Caco-2 (cell line): ENCODE measurements at regions not wholly inside any gene's neighbourhood (a gene's known extent, or its start where the extent isn't known, plus 50 kb on each side); places are given as distances from the start of the nearest gene placed in this dataset.

Experiments used
- BruUV-seq: library from RNA; stranded (reverse); fragments of 400-500 nt; replicated peaks from 2 replicates; lab custom pipeline; 2021; lab: Mats Ljungman, UMichigan
- CTCF ChIA-PET: fragments of 300-600 bp; sonication (Branson Sonifier 250); formaldehyde crosslinking; loops from one replicate; lab custom pipeline; 2022; ENCODE audit warnings: antibody characterized with exemption; lab: Charles Lee
- POLR2A ChIA-PET: fragments of 300-600 bp; sonication (Branson Sonifier 250); formaldehyde crosslinking; loops from one replicate; lab custom pipeline; 2022; ENCODE audit warnings: antibody characterized with exemption; lab: Charles Lee
- DNase-seq, 2 experiments: peaks; one replicate each; pipeline versions ENCODE4 v3.0.0 to v3.0.0-alpha.2; 2020 to 2022
- H3K27me3 ChIP-seq: replicated peaks from 2 replicates; pipeline ENCODE4 v1.6.0; 2011; ENCODE audit warnings: low read length; ENCODE audit not compliant: control insufficient read depth, insufficient read depth
- H3K36me3 ChIP-seq: 2 replicates; pipeline ENCODE4 v1.5.1; 2011; ENCODE audit warnings: low read length; ENCODE audit not compliant: control insufficient read depth, insufficient read depth
- H3K4me1 ChIP-seq: fragments of 250-450 bp; sonication (Bioruptor Pico); 2 replicates; pipeline ENCODE4 v1.5.1; 2020; ENCODE audit warnings: mild to moderate bottlenecking
- H3K4me3 ChIP-seq: 2 replicates; pipeline ENCODE4 v1.5.1; 2011; ENCODE audit warnings: low read depth, mild to moderate bottlenecking, control low read depth, low read length
- H3K9me3 ChIP-seq: fragments of 250-450 bp; sonication (Bioruptor Pico); 2 replicates; pipeline ENCODE4 v1.5.1; 2020; ENCODE audit warnings: mild to moderate bottlenecking, moderate library complexity
- H3K27ac Mint-ChIP-seq: one replicate; pipeline ENCODE4 v1.8.0; 2022; ENCODE audit warnings: mixed read lengths; ENCODE audit not compliant: unreplicated experiment
- H3K27me3 Mint-ChIP-seq: one replicate; pipeline ENCODE4 v1.8.0; 2022; ENCODE audit warnings: mixed read lengths; ENCODE audit not compliant: insufficient read depth, unreplicated experiment
- H3K36me3 Mint-ChIP-seq: one replicate; pipeline ENCODE4 v1.8.0; 2022; ENCODE audit warnings: mild to moderate bottlenecking, mixed read lengths; ENCODE audit not compliant: insufficient read depth, unreplicated experiment
- H3K4me1 Mint-ChIP-seq: one replicate; pipeline ENCODE4 v1.8.0; 2022; ENCODE audit warnings: low read depth, mixed read lengths; ENCODE audit not compliant: unreplicated experiment
- H3K4me3 Mint-ChIP-seq: one replicate; pipeline ENCODE4 v1.8.0; 2022; ENCODE audit warnings: mild to moderate bottlenecking, moderate library complexity, mixed read lengths; ENCODE audit not compliant: unreplicated experiment
- H3K9me3 Mint-ChIP-seq: one replicate; pipeline ENCODE4 v1.8.0; 2022; ENCODE audit warnings: mixed read lengths; ENCODE audit not compliant: unreplicated experiment
- intact Hi-C: fragments of 100-400 bp; cut with micrococcal nuclease; formaldehyde crosslinking; loops from one replicate; pipeline ENCODE4 v1.10.0; 2022; ENCODE audit not compliant: unreplicated experiment
- TF ChIP-seq, protein P1 (sequence below), 2 experiments: fragments of 200-600 bp in 1 of 2; IDR thresholded peaks; 1 replicate in 1 of 2; 2 replicates in 1 of 2; pipeline versions ENCODE4 v1.5.1 to v1.8.0; 2011 to 2022; ENCODE audit warnings: antibody characterized with exemption in 1 of 2, control low read depth in 1 of 2, inconsistent platforms in 1 of 2, low read depth in 1 of 2, low read length in 1 of 2, mild to moderate bottlenecking in 1 of 2, moderate library complexity in 1 of 2; ENCODE audit not compliant: insufficient read depth in 1 of 2, severe bottlenecking in 1 of 2, unreplicated experiment in 1 of 2

DNA sequence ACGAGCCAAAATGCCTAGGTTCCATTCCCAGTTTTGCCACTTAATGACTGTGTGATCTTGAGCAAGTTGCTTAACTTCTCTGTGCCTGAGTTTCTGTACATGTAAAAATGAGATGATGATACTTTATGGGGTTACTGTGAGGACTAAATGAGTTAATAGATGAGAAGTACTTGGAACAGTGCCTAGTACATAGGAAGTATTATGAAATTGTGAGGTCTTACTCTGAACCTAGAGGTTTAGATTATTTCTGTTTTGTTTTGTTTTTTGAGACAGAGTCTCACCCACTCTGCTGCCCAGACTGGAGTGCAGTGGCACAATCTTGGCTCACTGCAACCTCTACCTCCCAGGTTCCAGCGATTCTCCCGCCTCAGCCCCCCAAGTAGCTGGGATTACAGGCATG, 227.0 kb upstream of the POU2AF2 start:
- H3K9me3 Mint-ChIP-seq, result no peaks in the 10 kb centered on the region
- H3K4me3 ChIP-seq, result no peak overlapping the region
- H3K36me3 ChIP-seq, result no peaks in the 10 kb centered on the region
- ChIA-PET CTCF (no interaction called here), POLR2A (no interaction called here)
- H3K9me3 ChIP-seq, result no peaks in the 10 kb centered on the region
- peaks cover 1% of the 10 kb centered on the region; the same call in 1 of the 2 replicates for H3K27me3 ChIP-seq
- no TSS peak for BruUV-seq
- no peak overlapping the region for H3K27ac Mint-ChIP-seq
- no peaks in the 10 kb centered on the region for H3K36me3 Mint-ChIP-seq
- DNase-seq, result no peak
- intact Hi-C loops, result no loop called here
- H3K4me1 Mint-ChIP-seq, result no peaks in the 10 kb centered on the region
- TF ChIP-seq, protein P1, sequence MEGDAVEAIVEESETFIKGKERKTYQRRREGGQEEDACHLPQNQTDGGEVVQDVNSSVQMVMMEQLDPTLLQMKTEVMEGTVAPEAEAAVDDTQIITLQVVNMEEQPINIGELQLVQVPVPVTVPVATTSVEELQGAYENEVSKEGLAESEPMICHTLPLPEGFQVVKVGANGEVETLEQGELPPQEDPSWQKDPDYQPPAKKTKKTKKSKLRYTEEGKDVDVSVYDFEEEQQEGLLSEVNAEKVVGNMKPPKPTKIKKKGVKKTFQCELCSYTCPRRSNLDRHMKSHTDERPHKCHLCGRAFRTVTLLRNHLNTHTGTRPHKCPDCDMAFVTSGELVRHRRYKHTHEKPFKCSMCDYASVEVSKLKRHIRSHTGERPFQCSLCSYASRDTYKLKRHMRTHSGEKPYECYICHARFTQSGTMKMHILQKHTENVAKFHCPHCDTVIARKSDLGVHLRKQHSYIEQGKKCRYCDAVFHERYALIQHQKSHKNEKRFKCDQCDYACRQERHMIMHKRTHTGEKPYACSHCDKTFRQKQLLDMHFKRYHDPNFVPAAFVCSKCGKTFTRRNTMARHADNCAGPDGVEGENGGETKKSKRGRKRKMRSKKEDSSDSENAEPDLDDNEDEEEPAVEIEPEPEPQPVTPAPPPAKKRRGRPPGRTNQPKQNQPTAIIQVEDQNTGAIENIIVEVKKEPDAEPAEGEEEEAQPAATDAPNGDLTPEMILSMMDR (IDR thresholded peaks at IDR 0.05; ENCODE audit: insufficient read depth in 1 of 2, low read depth in 1 of 2, low read length in 1 of 2, severe bottlenecking in 1 of 2, unreplicated experiment in 1 of 2), result no peak
- H3K4me1 ChIP-seq, result no peaks in the 10 kb centered on the region
- H3K4me3 Mint-ChIP-seq, result no peak overlapping the region
- peaks cover 27% of the 10 kb centered on the region for H3K27me3 Mint-ChIP-seq

DNA sequence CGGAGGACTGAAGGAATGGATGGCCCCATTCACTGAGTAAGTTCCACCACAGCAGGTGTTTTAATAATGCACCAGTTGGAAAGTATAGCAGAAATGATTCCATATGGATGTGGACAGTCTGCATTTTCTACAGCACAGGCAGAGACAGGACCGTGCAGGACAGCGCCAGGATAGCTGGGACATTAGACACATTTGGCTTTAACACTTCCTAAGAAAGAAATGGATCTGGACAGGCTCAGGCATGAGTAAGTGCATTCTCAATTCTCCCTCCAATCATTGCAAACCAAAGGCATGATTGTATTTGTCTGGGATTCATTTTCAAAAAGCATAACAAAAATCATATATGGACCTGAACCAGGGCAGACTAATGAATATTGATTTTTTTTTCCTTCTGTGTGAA, 233.0 kb upstream of the POU2AF2 start:
- Histone ChIP-seq H3K9me3 (no peaks in the 10 kb centered on the region), H3K27me3 (peaks cover 1% of the 10 kb centered on the region; the same call in 1 of the 2 replicates), H3K4me3 (no peak overlapping the region), H3K36me3 (no peaks in the 10 kb centered on the region), H3K4me1 (no peaks in the 10 kb centered on the region)
- Mint-ChIP-seq H3K36me3 (no peaks in the 10 kb centered on the region), H3K27me3 (peaks cover 38% of the 10 kb centered on the region), H3K4me1 (no peaks in the 10 kb centered on the region), H3K9me3 (no peaks in the 10 kb centered on the region), H3K4me3 (no peak overlapping the region), H3K27ac (no peak overlapping the region)
- TF ChIP-seq, protein P1 (IDR thresholded peaks at IDR 0.05; ENCODE audit: insufficient read depth in 1 of 2, low read depth in 1 of 2, low read length in 1 of 2, severe bottlenecking in 1 of 2, unreplicated experiment in 1 of 2), result no peak
- no peak for DNase-seq
- CTCF ChIA-PET, result no interaction called here
- BruUV-seq, result no TSS peak
- intact Hi-C loops, result no loop called here
- POLR2A ChIA-PET, result no interaction called here

DNA sequence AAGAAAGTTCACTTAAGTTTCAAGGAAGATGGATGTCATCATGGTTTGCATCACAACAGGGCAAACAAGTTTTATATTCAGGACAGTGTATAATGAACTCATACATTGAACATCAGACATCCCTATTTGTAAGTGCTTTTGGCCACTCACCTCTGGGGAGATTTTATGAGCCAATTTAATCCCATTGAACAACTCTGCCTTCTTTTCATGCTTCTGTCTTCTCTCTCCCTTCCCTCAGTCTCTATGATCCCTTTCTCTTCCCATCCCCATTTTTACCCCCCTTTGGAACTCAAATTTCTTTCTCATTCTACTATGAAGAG, 234.3 kb upstream of the POU2AF2 start:
- H3K36me3 Mint-ChIP-seq, result no peaks in the 10 kb centered on the region
- peaks cover 32% of the 10 kb centered on the region for H3K27me3 Mint-ChIP-seq
- no peak overlapping the region for H3K27ac Mint-ChIP-seq

More for the DNA sequence above, 234.3 kb upstream of the POU2AF2 start:
- H3K36me3 ChIP-seq, result no peaks in the 10 kb centered on the region
- no peak for DNase-seq
- Mint-ChIP-seq H3K4me1 (no peaks in the 10 kb centered on the region), H3K4me3 (no peak overlapping the region), H3K9me3 (no peaks in the 10 kb centered on the region)
- POLR2A ChIA-PET, result no interaction called here
- H3K9me3 ChIP-seq, result no peaks in the 10 kb centered on the region
- peaks cover 1% of the 10 kb centered on the region; the same call in 1 of the 2 replicates for H3K27me3 ChIP-seq
- intact Hi-C loops, result no loop called here
- no peak overlapping the region for H3K4me3 ChIP-seq
- TF ChIP-seq, protein P1 (IDR thresholded peaks at IDR 0.05; ENCODE audit: insufficient read depth in 1 of 2, low read depth in 1 of 2, low read length in 1 of 2, severe bottlenecking in 1 of 2, unreplicated experiment in 1 of 2), result no peak
- BruUV-seq, result no TSS peak
- CTCF ChIA-PET, result no interaction called here
- H3K4me1 ChIP-seq, result no peaks in the 10 kb centered on the region
